OCI-LY7 (cell line): ENCODE measurements at regions not wholly inside any gene's neighbourhood (a gene's known extent, or its start where the extent isn't known, plus 50 kb on each side); places are given as distances from the start of the nearest gene placed in this dataset.
"Not testable (repeated sequence)": the region's sequence is repeated elsewhere in the genome, so short reads cannot be mapped to it uniquely, and the experiment has no call there.

Source experiments
- BruUV-seq: library from RNA; stranded (reverse); fragments of 400-500 nt; replicated peaks from 2 replicates; lab custom pipeline; 2021; lab: Mats Ljungman, UMichigan
- CTCF ChIA-PET: fragments of 300-600 bp; sonication (Branson Sonifier 250); formaldehyde crosslinking; loops from one replicate; lab custom pipeline; 2022; ENCODE audit warnings: antibody characterized with exemption; ENCODE audit not compliant: unreplicated experiment; lab: Charles Lee
- POLR2A ChIA-PET: fragments of 300-600 bp; sonication (Branson Sonifier 250); formaldehyde crosslinking; loops from one replicate; lab custom pipeline; 2022; ENCODE audit warnings: antibody characterized with exemption; lab: Charles Lee
- DNase-seq: peaks from one replicate; pipeline ENCODE4 v3.0.0-alpha.2; 2015; ENCODE audit warnings: low spot score
- H2AFZ ChIP-seq: fragments of 200-600 bp; sonication (generic), shearing (Covaris generic); 2 replicates; pipeline ENCODE4 v1.6.1; 2014; ENCODE audit warnings: mild to moderate bottlenecking, antibody characterized with exemption, low read length, moderate library complexity
- H3K27ac ChIP-seq: fragments of 200-600 bp; sonication (generic); 2 replicates; pipeline ENCODE4 v1.5.1; 2014; ENCODE audit warnings: mixed run types, low read depth, mild to moderate bottlenecking, moderate library complexity, low read length, inconsistent platforms; ENCODE audit not compliant: poor library complexity, severe bottlenecking
- H3K36me3 ChIP-seq: fragments of 200-600 bp; sonication (generic); 2 replicates; pipeline ENCODE4 v1.6.1; 2014; ENCODE audit warnings: mild to moderate bottlenecking, antibody characterized with exemption, low read length, moderate library complexity, mixed read lengths; ENCODE audit not compliant: insufficient read depth
- H3K4me1 ChIP-seq: fragments of 200-600 bp; sonication (generic); 2 replicates; pipeline ENCODE4 v1.5.1; 2014; ENCODE audit warnings: mild to moderate bottlenecking, low read length; ENCODE audit not compliant: insufficient read depth, poor library complexity, severe bottlenecking
- H3K4me2 ChIP-seq: fragments of 200-600 bp; sonication (generic); 2 replicates; pipeline ENCODE4 v1.6.1; 2014; ENCODE audit warnings: mild to moderate bottlenecking, low read length
- H3K4me3 ChIP-seq: fragments of 200-600 bp; sonication (generic); 2 replicates; pipeline ENCODE4 v1.5.1; 2014; ENCODE audit warnings: mild to moderate bottlenecking, low read depth, low read length; ENCODE audit not compliant: poor library complexity, severe bottlenecking
- H3K79me2 ChIP-seq: fragments of 200-600 bp; sonication (generic); 2 replicates; pipeline ENCODE4 v1.6.1; 2016; ENCODE audit warnings: low read depth, mild to moderate bottlenecking, low read length, moderate library complexity, mixed read lengths; ENCODE audit not compliant: insufficient read depth
- H3K9me2 ChIP-seq: fragments of 200-600 bp; sonication (generic); 2 replicates; pipeline ENCODE4 v1.6.1; 2016; ENCODE audit warnings: mild to moderate bottlenecking, low read length, mixed read lengths; ENCODE audit not compliant: insufficient read depth
- H3K9me3 ChIP-seq: fragments of 200-600 bp; sonication (generic); 2 replicates; pipeline ENCODE4 v1.6.1; 2014; ENCODE audit warnings: mild to moderate bottlenecking, mixed run types, low read length, mixed read lengths
- H4K20me1 ChIP-seq: fragments of 200-600 bp; sonication (generic); 2 replicates; pipeline ENCODE4 v1.6.1; 2014; ENCODE audit warnings: mild to moderate bottlenecking, antibody characterized with exemption, low read length, moderate library complexity, mixed read lengths; ENCODE audit not compliant: insufficient read depth
- CTCF ChIP-seq: fragments of 200-600 bp; sonication (generic); conservative IDR thresholded peaks from 2 replicates; pipeline ENCODE4 v1.5.1; 2014; ENCODE audit warnings: mild to moderate bottlenecking, antibody characterized with exemption, low read length, moderate library complexity, mixed read lengths
- EZH2phosphoT487 ChIP-seq: fragments of 200-600 bp; sonication (generic); IDR thresholded peaks from 2 replicates; pipeline ENCODE4 v1.6.1; 2018; ENCODE audit warnings: low read depth, borderline replicate concordance, mild to moderate bottlenecking, mixed run types, antibody characterized with exemption, low read length, moderate library complexity, mixed read lengths
- intact Hi-C: fragments of 100-400 bp; cut with micrococcal nuclease; formaldehyde crosslinking; loops from one replicate; pipeline ENCODE4 v1.10.0; 2022; ENCODE audit not compliant: unreplicated experiment

GRCh38 chr4:49514841-49515240 lies 528.8 kb downstream of the CWH43 start:
- H3K79me2 ChIP-seq, DNase-seq, H3K4me2 ChIP-seq, H3K36me3 ChIP-seq, CTCF ChIA-PET, H3K4me3 ChIP-seq, intact Hi-C loops, BruUV-seq, H2AFZ ChIP-seq, POLR2A ChIA-PET, H3K27ac ChIP-seq, H4K20me1 ChIP-seq, H3K9me2 ChIP-seq, H3K4me1 ChIP-seq: not testable (repeated sequence)
- H3K9me3 ChIP-seq: peaks cover 13% of the 10 kb centered on the region

- H3K4me3 ChIP-seq, H3K4me2 ChIP-seq, DNase-seq, H3K9me2 ChIP-seq, intact Hi-C loops, CTCF ChIA-PET, BruUV-seq, H3K4me1 ChIP-seq, H2AFZ ChIP-seq, POLR2A ChIA-PET, H3K27ac ChIP-seq, H4K20me1 ChIP-seq, H3K79me2 ChIP-seq, H3K36me3 ChIP-seq: not testable (repeated sequence)
- H3K9me3 ChIP-seq: peaks cover 13% of the 10 kb centered on the region
Measured at GRCh38 chr4:49515241-49515640, 529.2 kb downstream of the CWH43 start.

- H3K27ac ChIP-seq, H3K9me2 ChIP-seq, H3K36me3 ChIP-seq, CTCF ChIA-PET, BruUV-seq, intact Hi-C loops, DNase-seq, H3K4me2 ChIP-seq, H3K79me2 ChIP-seq, H3K4me1 ChIP-seq, POLR2A ChIA-PET, H4K20me1 ChIP-seq, H3K4me3 ChIP-seq, H2AFZ ChIP-seq: not testable (repeated sequence)
- H3K9me3 ChIP-seq: peaks cover 13% of the 10 kb centered on the region
Measured at GRCh38 chr4:49516096-49516495, 530.0 kb downstream of the CWH43 start.

GRCh38 chr4:49516796-49517195 lies 530.7 kb downstream of the CWH43 start:
- H3K36me3 ChIP-seq: no peaks in the 10 kb centered on the region
- CTCF ChIA-PET: no interaction called here
- no peak overlapping the region for H2AFZ ChIP-seq
- no peak overlapping the region for H3K27ac ChIP-seq
- H3K9me3 ChIP-seq: peaks cover 6% of the 10 kb centered on the region
- no peak overlapping the region for H3K4me3 ChIP-seq
- no peaks in the 10 kb centered on the region for H3K79me2 ChIP-seq
- DNase-seq: no peak
- intact Hi-C loops: no loop called here
- TF ChIP-seq CTCF (no peak), EZH2phosphoT487 (no peak)
- no peak overlapping the region for H3K4me2 ChIP-seq
- H3K4me1 ChIP-seq: no peaks in the 10 kb centered on the region
- no peaks in the 10 kb centered on the region for H4K20me1 ChIP-seq
- BruUV-seq: no TSS peak
- POLR2A ChIA-PET: no interaction called here
- no peaks in the 10 kb centered on the region for H3K9me2 ChIP-seq

- H2AFZ ChIP-seq, intact Hi-C loops, DNase-seq, H3K36me3 ChIP-seq, H3K9me2 ChIP-seq, H3K4me2 ChIP-seq, H3K9me3 ChIP-seq, H3K27ac ChIP-seq, H3K79me2 ChIP-seq, H4K20me1 ChIP-seq, H3K4me3 ChIP-seq, BruUV-seq, H3K4me1 ChIP-seq, POLR2A ChIA-PET, CTCF ChIA-PET: not testable (repeated sequence)
Measured at GRCh38 chr4:49517485-49518205, 531.6 kb downstream of the CWH43 start.
